SU-DHL-6 (cell line): ENCODE measurements at regions not wholly inside any gene's neighbourhood (a gene's known extent, or its start where the extent isn't known, plus 50 kb on each side); places are given as distances from the start of the nearest gene placed in this dataset.

Experiments used
- H2AFZ ChIP-seq: fragments of 200-600 bp; sonication (generic); 2 replicates; pipeline ENCODE4 v1.6.1; 2014; ENCODE audit warnings: low read depth, mild to moderate bottlenecking, moderate library complexity, mixed read lengths, antibody characterized with exemption, low read length; ENCODE audit not compliant: severe bottlenecking
- H3F3A ChIP-seq: fragments of 200-600 bp; shearing (Covaris generic); 2 replicates; pipeline ENCODE4 v1.6.0; 2016; ENCODE audit warnings: antibody characterized with exemption, mild to moderate bottlenecking; ENCODE audit not compliant: insufficient read depth
- H3K27ac ChIP-seq: fragments of 200-600 bp; sonication (generic); 2 replicates; pipeline ENCODE4 v1.5.1; 2016; ENCODE audit warnings: low read depth, mild to moderate bottlenecking, low read length, moderate library complexity, mixed read lengths
- H3K27me3 ChIP-seq: fragments of 200-600 bp; sonication (generic), shearing (Covaris generic); 2 replicates; pipeline ENCODE4 v1.6.0; 2014; ENCODE audit warnings: mild to moderate bottlenecking, low read length
- H3K36me3 ChIP-seq: fragments of 200-600 bp; sonication (generic); 2 replicates; pipeline ENCODE4 v1.6.1; 2014; ENCODE audit warnings: mild to moderate bottlenecking, low read length, mixed read lengths
- H3K4me2 ChIP-seq: fragments of 300-600, 200-600 bp; shearing (Covaris generic), sonication (generic); 2 replicates; pipeline ENCODE4 v1.6.0; 2014; ENCODE audit warnings: low read length, low read depth, mild to moderate bottlenecking; ENCODE audit not compliant: poor library complexity, severe bottlenecking
- H3K4me3 ChIP-seq: fragments of 200-600 bp; sonication (generic); 2 replicates; pipeline ENCODE4 v1.5.1; 2014; ENCODE audit warnings: antibody characterized with exemption, low read length, mild to moderate bottlenecking, mixed read lengths; ENCODE audit not compliant: insufficient read depth, poor library complexity, severe bottlenecking
- H3K79me2 ChIP-seq: fragments of 200-600 bp; sonication (generic); 2 replicates; pipeline ENCODE4 v1.6.1; 2014; ENCODE audit warnings: mild to moderate bottlenecking, low read length, moderate library complexity; ENCODE audit not compliant: insufficient read depth
- H3K9ac ChIP-seq: fragments of 200-600 bp; sonication (generic); 2 replicates; pipeline ENCODE4 v1.7.0; 2014; ENCODE audit warnings: mild to moderate bottlenecking, low read length
- H3K9me2 ChIP-seq: fragments of 200-600 bp; sonication (generic); replicated peaks from 2 replicates; pipeline ENCODE4 v1.6.1; 2014; ENCODE audit warnings: low read length; ENCODE audit not compliant: insufficient read depth
- H3K9me3 ChIP-seq: fragments of 200-600 bp; sonication (generic); 2 replicates; pipeline ENCODE4 v1.6.1; 2014; ENCODE audit warnings: low read length, mixed read lengths; ENCODE audit not compliant: insufficient read depth
- H4K20me1 ChIP-seq: fragments of 200-600 bp; sonication (generic); 2 replicates; pipeline ENCODE4 v1.6.1; 2014; ENCODE audit warnings: low read depth, mild to moderate bottlenecking, antibody characterized with exemption, low read length, moderate library complexity, mixed read lengths
- CTCF ChIP-seq: fragments of 200-600 bp; sonication (generic); IDR thresholded peaks from one replicate; pipeline ENCODE4 v1.5.1; 2017; ENCODE audit warnings: antibody characterized with exemption, mild to moderate bottlenecking, low read length, moderate library complexity; ENCODE audit not compliant: insufficient read depth, poor library complexity, severe bottlenecking
- EZH2phosphoT487 ChIP-seq: fragments of 200-600 bp; sonication (generic), shearing (Covaris generic); conservative IDR thresholded peaks from 2 replicates; pipeline ENCODE4 v1.6.1; 2018; ENCODE audit warnings: mild to moderate bottlenecking, antibody characterized with exemption, low read length, moderate library complexity, mixed read lengths

GRCh38 chr6:99183066-99183465 lies 166.4 kb downstream of the FAXC start:
- no peaks in the 10 kb centered on the region for H3K79me2 ChIP-seq
- TF ChIP-seq CTCF (no peak), EZH2phosphoT487 (no peak)
- H2AFZ ChIP-seq: no peak overlapping the region
- H3K9me3 ChIP-seq: no peaks in the 10 kb centered on the region
- no peaks in the 10 kb centered on the region for H3K27me3 ChIP-seq
- H3K9me2 ChIP-seq: no peaks in the 10 kb centered on the region
- no peak overlapping the region for H3K4me3 ChIP-seq
- H3K36me3 ChIP-seq: no peaks in the 10 kb centered on the region
- H3K9ac ChIP-seq: no peak overlapping the region
- H4K20me1 ChIP-seq: no peaks in the 10 kb centered on the region
- H3K4me2 ChIP-seq: no peak overlapping the region
- no peak overlapping the region for H3K27ac ChIP-seq
- no peaks in the 10 kb centered on the region for H3F3A ChIP-seq

GRCh38 chr6:99181174-99181573 lies 168.3 kb downstream of the FAXC start:
- TF ChIP-seq CTCF (no peak), EZH2phosphoT487 (no peak)
- Histone ChIP-seq H3K27me3 (no peaks in the 10 kb centered on the region), H3K4me2 (no peak overlapping the region), H3F3A (no peaks in the 10 kb centered on the region), H3K4me3 (no peak overlapping the region), H3K9me3 (no peaks in the 10 kb centered on the region), H3K36me3 (no peaks in the 10 kb centered on the region), H2AFZ (no peak overlapping the region), H4K20me1 (no peaks in the 10 kb centered on the region), H3K79me2 (no peaks in the 10 kb centered on the region), H3K9ac (no peak overlapping the region), H3K9me2 (no peaks in the 10 kb centered on the region), H3K27ac (no peak overlapping the region)

GRCh38 chr6:99178168-99178567 lies 171.3 kb downstream of the FAXC start:
- Histone ChIP-seq H3K79me2 (no peaks in the 10 kb centered on the region), H3K9me3 (no peaks in the 10 kb centered on the region), H3K27ac (no peak overlapping the region), H3K36me3 (no peaks in the 10 kb centered on the region), H2AFZ (no peak overlapping the region), H3K27me3 (no peaks in the 10 kb centered on the region), H3K9me2 (no peaks in the 10 kb centered on the region), H4K20me1 (no peaks in the 10 kb centered on the region), H3F3A (no peaks in the 10 kb centered on the region), H3K4me3 (no peak overlapping the region), H3K9ac (no peak overlapping the region), H3K4me2 (no peak overlapping the region)
- TF ChIP-seq CTCF (no peak), EZH2phosphoT487 (no peak)

- Histone ChIP-seq H3K27me3 (no peaks in the 10 kb centered on the region), H2AFZ (no peak overlapping the region), H3K9ac (no peak overlapping the region), H3K79me2 (no peaks in the 10 kb centered on the region), H3K9me2 (no peaks in the 10 kb centered on the region), H3F3A (no peaks in the 10 kb centered on the region), H3K4me3 (no peak overlapping the region), H3K9me3 (no peaks in the 10 kb centered on the region), H3K27ac (no peak overlapping the region), H4K20me1 (no peaks in the 10 kb centered on the region), H3K36me3 (no peaks in the 10 kb centered on the region), H3K4me2 (no peak overlapping the region)
- TF ChIP-seq CTCF (no peak), EZH2phosphoT487 (no peak)
These were observed 171.7 kb downstream of the FAXC start for GRCh38 chr6:99177736-99178135.
